ENCODE measurements at regions not wholly inside any gene's neighbourhood (a gene's known extent, or its start where the extent isn't known, plus 50 kb on each side); places are given as distances from the start of the nearest gene placed in this dataset.
"Not testable (repeated sequence)": the region's sequence is repeated elsewhere in the genome, so short reads cannot be mapped to it uniquely, and the experiment has no call there.

DNA sequence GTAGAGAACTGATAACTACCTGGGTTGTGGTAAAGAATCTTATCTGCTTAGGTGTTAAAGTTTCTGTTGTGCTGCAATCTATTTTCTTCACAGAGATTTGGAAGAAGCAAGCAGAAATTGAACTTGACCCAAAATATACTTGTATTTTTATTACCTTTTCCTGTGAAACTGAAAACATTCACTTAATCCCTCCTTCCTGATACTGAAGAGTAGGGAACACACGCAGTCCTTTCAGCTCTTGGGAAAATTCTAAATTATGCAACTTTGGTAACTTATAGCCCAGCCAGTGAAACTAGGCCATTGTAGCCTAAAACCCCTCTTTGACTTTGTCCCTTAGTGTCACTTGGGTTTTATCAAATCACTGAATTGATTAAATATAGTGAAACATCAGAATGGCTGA, 128.4 kb upstream of the MEIS1 start:
- DNase-seq = no peak

DNA sequence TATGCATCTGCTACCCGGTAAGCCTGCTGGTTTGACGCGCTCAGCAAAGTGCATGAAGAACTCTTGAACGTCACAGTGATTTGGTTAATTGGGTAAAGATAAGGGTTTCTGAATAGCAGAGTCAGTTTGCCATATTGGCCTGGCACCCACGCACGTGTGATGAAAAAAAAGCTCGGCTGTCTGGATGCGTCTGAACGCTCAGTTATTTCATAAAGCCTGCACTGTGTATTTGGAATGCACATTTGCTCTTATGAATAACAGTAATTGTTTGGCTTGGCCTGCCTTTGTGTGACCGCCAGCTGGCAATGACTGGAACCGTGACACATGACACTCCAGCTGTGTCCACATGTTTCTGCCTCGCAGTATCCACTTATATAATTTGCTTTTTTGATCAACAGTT, 129.2 kb upstream of the MEIS1 start:
- DNase-seq = no peak

DNA sequence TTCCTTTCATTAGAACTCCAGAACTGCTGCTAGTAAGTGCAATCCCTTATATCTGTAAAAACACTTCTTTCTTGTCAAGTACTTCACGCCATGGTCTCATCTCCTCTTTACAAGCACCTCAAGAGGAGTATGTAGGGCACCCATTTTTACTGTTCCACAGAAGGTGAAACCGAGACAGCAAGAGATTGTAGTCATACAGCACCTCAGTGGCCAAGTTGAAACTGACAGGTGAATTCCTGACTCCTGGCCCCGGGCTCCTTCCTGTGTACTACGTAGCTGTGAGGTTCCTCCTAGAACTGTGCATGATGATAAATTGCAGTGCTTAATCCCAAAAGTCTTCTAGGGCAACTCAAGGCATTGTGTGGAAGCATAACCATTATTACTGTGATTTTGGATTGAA, 131.5 kb upstream of the MEIS1 start:
- DNase-seq = no peak

DNA sequence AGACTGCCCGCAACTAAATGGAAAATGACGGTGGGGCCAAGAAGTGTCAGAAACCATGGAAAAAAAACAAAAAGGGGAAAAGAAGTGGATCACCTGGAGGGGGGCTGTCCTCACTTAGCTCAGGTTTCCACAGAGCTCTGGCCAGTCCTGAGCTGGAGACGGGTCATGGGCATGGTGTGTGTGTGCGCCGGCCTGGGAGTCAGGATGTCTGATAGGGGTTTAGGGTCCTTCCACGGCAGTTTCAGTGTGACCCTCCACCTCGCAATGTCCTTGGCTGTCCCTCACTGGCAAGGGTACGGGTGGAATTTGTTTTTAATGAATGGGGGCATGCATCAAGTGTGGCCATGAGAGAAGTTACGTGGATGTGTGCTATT, 133.2 kb upstream of the MEIS1 start:
- no peak for DNase-seq

DNA sequence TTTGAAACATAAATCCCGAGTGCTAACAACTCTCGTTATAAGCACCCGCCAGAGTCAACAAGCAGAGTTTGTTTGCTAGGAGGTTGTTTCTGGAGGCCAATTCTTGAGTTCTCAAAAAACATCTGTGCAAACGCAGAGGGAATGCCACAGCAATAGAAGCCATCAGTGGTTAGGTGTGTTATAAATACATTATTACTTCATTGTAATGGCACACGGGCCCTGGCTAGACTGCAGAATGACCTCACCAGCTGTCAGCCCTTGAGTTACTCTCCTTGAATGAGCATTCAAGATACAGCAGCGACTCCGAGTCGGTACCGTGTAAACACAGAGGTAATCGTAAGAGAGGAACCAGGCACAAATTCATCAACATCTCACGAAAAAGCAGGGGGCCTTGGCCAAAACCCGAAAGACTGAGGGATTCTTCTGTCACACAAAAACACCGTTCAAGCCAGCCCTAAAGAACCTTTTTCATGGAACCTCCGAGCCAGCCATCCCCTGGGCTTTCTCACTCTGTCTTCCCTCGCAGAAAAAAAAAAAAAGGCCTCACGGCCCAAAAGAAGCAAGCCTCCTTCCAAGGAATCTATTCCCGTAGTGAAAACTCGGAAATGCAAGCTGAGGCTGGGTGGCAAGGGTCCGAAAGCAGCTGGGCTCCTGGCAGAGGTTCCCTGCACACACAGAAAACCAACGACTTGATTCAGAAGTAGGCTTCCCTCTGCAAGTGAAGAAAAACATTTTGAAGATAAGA, 133.7 kb upstream of the MEIS1 start:
- no peak for DNase-seq

DNA sequence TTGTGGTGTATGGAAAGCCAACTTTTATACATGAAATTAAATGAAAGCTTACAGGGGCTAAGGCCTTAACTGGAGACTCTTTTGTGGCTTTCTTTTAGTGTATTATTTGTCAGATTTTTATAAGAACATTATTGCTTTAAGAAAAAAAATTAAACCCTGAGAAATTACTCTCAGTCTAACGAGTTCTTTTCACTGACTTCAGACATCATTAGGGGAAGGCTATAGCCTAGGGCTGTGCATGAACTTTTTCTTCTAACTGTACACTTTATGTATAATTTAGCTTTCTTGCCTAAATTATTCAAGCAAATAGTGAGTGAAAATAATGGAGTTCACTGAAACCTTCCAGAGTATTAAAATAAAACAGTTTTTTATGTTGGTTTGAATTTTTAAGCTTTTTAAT, 151.1 kb upstream of the MEIS1 start:
- DNase-seq = no peak

DNA sequence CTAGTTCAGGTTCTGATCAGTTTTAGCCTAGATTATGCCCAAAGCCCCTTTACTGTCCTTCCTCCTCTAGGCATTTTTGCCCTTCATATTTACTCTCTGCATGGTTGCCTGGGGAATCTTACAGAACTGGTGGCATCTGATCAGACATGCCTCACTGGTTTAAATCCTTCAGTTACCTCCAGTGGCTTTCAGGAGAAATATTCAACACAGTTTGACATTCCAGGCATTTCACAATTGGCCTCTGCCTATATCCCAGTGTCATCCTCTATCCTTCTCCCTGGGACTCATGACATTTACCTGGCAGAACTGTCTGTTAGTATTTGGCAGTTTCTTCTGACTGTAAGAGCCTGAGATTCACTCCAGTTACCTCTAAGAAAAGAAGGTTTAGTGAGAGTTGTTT, 152.9 kb upstream of the MEIS1 start:
- DNase-seq = no peak

DNA sequence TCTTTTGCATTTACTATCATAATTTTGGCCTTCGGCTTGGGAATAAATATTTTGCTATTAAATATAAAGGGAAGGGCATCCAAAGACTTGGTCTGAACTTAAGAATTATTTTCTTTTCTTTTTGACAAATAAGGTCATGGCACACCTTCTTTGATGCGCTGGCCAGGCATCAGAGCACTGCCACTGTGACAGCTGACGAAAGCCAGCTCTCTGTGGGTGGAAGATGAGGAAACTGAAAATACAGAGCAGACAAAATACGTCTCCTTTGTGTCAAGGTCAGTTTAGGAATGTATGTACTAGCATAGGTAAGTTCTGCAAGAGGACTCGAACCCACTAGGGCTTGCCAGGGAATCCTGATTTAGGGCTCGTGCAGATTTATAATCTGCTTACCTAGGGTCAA, 155.9 kb upstream of the MEIS1 start:
- no peak for DNase-seq

DNA sequence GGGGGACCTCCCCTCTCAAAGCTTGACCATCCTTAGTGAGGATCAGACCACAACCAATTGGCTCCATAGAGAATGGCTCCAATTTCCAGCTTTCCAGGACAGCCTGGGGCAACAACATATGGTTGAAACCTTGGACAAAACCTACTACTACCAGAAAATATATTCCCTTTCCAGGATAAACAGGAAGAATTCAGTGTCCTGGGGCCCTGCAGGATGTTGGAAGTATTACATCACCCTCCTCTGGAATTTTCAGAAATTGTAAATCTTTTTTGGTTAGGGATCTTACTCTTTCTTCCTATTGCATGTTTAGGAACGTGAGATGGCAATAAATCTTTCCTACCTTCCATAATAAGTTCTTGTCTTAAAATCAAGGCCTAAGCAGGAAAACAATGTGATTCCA, 158.9 kb upstream of the MEIS1 start:
- no peak for DNase-seq

DNA sequence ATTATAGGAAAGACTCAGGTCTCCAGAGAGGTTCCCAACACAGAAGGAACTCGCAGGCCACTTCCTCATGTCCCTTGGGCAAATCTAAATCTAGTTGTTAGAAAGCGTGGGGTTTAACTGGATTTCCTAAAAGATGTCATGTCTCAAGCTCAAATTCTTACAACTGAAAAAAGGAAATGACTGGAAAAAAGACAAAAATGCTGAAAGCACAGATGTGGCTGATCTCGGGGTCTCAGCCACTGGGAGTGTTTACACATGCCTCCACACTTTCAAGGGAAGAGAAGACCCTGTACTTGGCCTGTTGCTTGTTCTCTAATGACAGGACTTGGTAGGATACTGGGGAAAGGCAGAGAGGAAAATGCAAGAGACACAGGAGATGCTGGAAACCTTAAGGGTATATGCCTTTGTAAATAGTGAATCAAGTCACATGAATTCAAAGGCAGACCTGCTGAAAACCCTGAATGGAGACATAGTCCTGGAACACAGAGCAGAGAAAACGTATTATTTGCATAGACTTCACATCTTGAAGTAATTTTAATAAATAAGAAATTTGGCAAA, 160.9 kb upstream of the MEIS1 start:
- DNase-seq = no peak

DNA sequence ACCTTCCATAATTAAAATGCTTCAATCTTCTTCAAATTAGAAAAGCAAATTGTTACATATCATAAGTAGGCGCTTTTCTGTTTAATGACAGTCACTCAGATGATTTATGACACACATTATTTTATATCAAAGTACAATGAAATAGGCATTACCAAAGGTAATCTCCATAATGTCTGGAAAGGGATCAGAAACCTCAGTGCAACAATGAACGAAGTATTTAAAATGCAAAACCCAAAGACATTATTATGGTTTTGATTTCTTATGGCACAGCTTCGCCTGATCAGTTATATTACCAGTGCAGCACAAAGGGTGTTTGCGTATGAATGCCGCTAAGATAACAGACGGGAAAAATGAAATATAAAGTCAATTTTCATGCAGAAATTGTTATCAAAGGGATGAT, 162.2 kb upstream of the MEIS1 start:
- DNase-seq = no peak

DNA sequence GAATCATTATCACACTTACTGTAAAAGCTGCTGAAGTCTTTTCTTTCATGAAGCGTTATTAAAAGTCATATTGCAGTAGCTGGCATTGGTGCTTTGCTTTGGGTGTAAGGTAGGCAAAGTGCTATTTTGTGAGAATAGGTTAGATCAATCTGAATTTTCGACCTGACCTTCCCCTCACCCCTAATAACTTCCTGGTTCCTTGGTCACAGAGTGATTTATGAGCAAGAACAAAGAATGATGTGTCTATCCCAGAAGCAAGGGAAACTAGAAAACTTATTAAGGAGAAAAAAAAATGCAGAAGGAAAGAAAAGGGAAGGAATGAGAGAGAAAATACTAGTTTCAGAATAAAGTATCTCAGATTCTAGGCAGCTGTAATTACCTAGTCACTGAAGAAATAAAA, 163.1 kb upstream of the MEIS1 start:
- no peak for DNase-seq

DNA sequence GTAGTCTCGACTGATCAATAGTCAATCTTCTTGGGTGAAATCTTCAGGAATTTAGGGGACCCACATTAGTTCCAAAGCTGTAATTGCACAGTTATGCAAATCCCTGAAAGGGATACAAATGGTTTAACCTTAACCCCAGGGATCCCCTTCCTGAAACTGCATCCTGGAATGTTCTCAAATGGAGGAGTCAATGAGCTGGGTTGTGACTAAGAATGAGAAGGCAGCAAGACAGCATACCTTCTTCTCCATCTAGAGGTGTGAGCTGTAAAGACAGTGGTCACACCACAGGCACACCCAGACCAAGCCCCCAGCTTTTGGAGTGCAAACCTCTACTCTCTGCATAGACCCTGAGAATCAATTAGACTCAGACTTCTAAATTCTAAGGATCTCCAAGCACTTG, 164.7 kb upstream of the MEIS1 start:
- DNase-seq = no peak

DNA sequence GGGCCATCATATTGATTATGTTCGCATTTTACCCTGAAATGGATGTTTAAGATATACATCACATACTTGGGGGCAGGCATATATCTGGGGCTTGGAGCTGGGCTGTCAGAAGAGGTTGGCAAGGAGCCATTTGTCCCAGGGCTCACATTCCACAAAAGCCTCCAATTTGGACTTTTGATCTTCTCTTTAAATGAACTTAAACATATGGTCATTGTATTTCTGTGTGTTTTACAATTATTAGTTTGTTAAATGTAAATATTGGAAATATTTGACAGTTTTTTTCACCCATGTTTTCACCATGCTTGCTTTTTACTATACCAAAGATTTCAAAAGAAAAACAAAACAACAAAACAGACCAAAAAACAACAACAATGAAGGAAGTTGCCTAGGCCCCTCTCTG, 165.8 kb upstream of the MEIS1 start:
- no peak for DNase-seq

DNA sequence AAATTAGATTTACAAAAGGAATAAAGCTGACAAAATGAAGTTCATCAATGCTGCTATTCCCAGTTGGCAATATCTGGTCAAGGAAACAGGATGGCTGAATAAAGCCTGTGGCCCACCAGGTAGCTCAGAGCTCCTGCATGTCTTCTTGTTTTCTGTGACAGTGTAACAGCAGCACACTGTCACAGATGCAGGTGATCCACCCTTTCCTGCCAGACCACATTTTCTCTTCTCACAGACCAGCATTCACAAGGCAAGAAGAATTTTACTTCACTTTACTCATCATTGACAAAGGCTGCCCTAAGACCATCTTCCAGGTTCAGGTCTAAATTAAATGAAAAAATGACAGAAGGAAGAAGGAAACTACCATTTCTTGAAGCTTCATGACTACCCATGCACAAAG, 166.2 kb upstream of the MEIS1 start:
- no peak for DNase-seq

DNA sequence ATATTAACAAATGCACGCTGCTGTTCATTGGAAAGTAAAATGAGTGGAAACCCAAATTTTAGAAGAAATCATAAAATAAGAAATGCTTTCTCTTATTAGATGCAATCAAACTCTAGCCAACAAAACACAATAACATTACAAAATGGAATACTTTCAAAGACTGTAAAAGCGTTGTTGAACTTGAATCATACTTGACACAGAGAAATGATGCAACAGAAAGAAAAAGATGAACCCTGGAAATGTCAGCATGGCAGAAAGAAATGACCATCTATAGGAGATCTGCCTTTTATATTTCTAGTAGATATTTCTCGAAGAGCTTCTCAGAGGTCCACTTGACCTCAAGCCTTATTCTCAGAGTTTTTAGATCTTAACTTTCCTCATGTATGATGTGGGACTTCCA, 170.6 kb upstream of the MEIS1 start:
- no peak for DNase-seq

DNA sequence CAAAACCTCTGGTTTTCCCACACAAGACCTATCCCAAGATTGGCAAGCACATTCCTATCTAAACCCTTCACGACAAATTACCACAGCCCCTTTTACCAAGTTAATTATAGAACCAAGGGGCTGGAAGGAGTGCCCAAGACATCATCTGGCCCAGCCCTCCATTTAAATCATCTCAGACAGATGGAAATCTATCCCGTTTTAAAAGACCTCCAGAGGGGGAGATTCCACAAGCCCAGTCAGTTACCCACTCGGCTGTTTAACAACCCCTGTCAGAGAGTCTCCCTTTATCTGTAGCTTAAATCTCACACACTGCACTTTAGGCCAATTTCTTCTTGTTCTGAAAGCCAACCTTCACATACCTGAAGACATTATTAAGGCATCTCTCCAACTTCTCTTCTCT, 179.1 kb upstream of the MEIS1 start:
- DNase-seq = no peak

DNA sequence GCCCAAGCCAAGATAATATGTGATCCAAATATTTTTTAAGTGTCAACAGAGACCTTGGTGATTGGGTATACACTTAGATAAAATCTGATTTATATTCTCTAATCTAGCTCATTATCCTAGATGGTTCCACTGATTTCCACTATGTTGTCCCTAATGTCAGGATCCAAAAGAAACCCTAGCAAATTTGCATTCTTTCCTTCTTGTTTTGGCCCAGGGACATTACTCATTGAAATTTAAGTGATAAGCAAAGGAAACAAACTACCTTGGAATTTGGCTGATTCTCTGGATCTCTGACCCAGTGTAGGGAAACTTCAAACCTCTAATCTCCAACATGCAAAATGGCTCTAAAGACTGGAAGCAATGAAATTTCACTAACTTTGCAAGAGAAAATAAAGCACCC, 179.8 kb upstream of the MEIS1 start:
- no peak for DNase-seq

DNA sequence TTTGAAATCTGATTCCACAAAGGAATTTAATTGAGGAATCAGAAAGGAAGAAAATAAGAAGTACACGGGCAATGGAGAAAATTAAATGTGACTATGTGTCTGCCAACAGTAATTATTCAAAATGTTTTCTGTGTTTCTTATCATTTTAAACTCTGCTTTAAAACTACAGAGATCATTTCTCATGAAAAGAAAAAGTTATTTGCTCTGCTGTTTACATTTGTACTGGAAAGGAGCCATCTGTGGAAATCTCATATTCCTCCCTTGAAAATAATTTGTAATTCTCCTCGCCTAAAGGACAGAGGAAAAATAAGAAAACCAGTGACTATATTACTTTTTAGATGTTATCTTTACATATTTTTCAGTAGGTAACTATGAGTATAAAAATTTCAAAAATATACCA, 181.9 kb upstream of the MEIS1 start:
- no peak for DNase-seq

DNA sequence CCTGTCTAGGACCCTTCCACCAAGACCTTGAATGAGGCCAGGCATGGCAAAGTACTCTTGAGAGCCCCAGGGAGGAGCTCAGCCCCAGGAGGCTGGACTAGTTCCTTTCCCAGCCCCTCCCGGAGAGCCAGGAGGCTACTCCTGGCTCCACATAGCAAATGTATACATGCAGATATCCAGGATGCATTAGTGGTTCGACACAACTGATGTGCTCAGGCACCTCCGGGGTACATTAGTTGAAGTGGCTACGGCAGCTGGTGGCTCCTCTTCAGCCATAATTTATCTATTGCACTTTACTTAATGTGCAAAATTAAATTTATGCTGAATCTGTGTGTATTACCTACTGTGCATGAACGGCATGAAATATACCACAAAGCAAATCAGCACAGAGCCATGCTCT, 182.8 kb upstream of the MEIS1 start:
- no peak for DNase-seq

DNA sequence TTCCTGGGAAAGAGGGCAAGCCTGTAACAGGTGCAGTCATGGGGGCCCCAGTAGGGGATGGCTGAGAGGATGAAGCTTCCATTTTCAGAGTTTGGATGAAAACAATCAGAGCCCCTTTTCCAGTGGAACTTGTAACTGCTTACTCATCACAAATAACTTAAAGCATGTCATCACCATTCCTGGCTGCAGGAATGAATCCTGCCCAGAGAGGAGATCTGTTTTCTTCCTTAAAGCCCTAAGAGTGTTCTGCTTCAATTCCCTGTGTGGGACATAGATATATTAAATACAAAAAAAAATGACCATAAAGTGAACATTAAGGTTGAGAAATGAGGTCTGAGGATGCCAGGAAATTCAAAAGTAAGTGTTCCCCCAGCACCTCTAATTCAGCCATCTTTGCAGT, 183.4 kb upstream of the MEIS1 start:
- DNase-seq = no peak

DNA sequence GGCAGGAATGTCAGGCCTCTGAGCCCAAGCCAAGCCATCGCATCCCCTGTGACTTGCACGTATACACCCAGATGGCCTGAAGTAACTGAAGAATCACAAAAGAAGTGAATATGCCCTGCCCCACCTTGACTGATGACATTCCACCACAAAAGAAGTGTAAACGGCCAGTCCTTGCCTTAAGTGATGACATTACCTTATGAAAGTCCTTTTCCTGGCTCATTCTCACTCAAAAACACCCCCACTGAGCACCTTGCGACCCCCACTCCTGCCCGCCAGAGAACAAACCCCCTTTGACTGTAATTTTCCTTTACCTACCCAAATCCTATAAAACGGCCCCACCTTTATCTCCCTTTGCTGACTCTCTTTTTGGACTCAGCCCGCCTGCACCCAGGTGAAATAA, 185.8 kb upstream of the MEIS1 start:
- not testable (repeated sequence) for DNase-seq

DNA sequence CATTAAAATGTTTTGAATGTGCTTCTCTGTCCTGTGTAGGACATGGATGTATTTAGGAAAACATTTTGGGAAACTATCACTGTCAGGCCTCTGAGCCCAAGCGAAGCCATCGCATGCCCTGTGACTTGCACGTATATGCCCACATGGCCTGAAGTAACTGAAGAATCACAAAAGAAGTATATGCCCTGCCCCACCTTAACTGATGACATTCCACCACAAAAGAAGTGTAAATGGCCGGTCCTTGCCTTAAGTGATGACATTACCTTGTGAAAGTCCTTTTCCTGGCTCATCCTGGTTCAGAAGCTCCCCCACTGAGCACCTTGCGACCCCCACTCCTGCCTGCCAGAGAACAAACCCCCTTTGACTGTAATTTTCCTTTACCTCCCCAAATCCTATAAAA, 191.1 kb upstream of the MEIS1 start:
- DNase-seq = not testable (repeated sequence)

DNA sequence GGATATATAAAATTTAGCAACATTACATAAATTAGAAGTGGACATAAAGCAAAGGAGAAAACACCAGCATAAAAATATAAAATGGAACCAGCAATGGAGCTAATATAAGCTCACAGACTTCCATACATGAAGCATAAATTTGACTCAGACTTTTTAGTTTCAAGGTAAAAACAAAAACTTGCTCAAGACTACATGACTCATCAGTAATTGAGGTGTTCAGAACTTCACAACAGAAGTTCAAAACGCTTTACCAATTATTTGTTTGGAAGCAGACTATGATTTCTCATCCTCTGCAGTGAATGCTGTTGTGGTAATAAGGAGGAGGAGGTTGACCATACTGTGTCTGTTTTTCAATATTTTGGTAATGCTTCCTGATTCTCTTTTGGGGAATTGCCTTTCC, 192.0 kb upstream of the MEIS1 start:
- DNase-seq = not testable (repeated sequence)

DNA sequence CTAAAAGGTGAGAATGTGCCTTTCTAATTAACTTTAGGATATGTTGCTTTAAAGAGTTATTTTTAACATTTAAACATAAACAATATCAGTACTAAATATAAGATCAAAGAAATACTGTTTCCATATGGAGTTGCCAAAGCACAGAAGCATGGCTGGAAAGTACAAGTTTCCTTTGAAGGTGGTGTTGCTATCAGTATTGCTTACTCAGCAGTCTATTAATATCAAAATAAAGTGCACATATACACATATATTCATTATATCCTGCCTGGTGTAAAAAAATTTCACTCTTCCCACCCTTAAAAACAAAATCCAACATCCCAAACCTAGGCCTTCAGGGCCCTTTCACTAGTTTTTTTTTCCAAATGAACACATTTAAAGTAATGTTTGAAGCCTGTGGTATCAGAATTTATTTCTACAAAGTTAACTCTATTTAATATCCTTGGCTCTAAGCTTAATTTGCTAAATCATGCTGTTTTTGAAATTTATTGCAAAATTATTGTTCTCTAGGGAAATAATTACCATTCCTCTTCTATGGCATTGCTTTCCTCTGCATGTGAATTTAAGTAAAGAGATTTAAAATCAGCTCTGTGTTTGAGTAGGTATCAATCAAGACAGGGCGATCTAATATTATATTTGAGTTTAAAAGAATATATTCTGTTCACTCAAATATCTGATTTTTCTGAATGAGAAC, 192.7 kb upstream of the MEIS1 start:
- DNase-seq = no peak

Measured in stimulated activated CD8-positive, alpha-beta memory T cell treated with anti-CD3 and anti-CD28 coated beads, Interleukin-4, amount 100 ng/mL, for 48 hours (primary cell).